ENCODE measurements at regions not wholly inside any gene's neighbourhood (a gene's known extent, or its start where the extent isn't known, plus 50 kb on each side); places are given as distances from the start of the nearest gene placed in this dataset.

DNA sequence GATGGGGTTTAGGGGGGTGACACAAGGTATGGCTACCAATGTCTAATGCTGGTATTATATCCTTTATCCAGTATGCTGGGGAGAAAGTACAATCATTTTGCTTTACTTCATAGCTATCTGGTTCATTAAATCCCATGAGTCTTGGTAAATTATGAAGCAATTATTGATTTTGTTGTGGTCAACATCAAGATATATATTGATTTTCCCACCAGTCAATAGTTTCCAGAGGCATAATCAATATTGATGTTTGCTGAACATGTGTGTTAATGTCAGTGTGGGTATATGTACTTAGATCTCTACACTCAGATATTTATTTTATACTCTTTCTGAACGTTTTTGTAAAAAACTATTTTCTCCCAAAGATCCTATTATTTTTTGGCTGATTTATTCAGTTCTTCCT, 155.5 kb downstream of the BACH1 start (continued):
- TF ChIP-seq, protein P1, sequence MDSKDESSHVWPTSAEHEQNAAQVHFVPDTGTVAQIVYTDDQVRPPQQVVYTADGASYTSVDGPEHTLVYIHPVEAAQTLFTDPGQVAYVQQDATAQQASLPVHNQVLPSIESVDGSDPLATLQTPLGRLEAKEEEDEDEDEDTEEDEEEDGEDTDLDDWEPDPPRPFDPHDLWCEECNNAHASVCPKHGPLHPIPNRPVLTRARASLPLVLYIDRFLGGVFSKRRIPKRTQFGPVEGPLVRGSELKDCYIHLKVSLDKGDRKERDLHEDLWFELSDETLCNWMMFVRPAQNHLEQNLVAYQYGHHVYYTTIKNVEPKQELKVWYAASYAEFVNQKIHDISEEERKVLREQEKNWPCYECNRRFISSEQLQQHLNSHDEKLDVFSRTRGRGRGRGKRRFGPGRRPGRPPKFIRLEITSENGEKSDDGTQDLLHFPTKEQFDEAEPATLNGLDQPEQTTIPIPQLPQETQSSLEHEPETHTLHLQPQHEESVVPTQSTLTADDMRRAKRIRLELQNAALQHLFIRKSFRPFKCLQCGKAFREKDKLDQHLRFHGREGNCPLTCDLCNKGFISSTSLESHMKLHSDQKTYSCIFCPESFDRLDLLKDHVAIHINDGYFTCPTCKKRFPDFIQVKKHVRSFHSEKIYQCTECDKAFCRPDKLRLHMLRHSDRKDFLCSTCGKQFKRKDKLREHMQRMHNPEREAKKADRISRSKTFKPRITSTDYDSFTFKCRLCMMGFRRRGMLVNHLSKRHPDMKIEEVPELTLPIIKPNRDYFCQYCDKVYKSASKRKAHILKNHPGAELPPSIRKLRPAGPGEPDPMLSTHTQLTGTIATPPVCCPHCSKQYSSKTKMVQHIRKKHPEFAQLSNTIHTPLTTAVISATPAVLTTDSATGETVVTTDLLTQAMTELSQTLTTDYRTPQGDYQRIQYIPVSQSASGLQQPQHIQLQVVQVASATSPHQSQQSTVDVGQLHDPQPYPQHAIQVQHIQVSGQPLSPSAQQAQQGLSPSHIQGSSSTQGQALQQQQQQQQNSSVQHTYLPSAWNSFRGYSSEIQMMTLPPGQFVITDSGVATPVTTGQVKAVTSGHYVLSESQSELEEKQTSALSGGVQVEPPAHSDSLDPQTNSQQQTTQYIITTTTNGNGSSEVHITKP (IDR thresholded peaks at IDR 0.05; ENCODE audit: partially characterized antibody) = no peak
- TF ChIP-seq POLR2AphosphoS2 (IDR thresholded peaks at IDR 0.05; ENCODE audit: low read length) (no peak), ZNF764 (CRISPR knock-in tag; IDR thresholded peaks at IDR 0.05; ENCODE audit: low read depth) (no peak), CC2D1A (IDR thresholded peaks at IDR 0.05) (no peak), FIP1L1 (IDR thresholded peaks at IDR 0.05; ENCODE audit: low read depth, low read length, poor library complexity, severe bottlenecking) (no peak), ZNF263 (CRISPR knock-in tag; IDR thresholded peaks at IDR 0.05; ENCODE audit: borderline replicate concordance) (no peak)
- TF ChIP-seq, protein P2, sequence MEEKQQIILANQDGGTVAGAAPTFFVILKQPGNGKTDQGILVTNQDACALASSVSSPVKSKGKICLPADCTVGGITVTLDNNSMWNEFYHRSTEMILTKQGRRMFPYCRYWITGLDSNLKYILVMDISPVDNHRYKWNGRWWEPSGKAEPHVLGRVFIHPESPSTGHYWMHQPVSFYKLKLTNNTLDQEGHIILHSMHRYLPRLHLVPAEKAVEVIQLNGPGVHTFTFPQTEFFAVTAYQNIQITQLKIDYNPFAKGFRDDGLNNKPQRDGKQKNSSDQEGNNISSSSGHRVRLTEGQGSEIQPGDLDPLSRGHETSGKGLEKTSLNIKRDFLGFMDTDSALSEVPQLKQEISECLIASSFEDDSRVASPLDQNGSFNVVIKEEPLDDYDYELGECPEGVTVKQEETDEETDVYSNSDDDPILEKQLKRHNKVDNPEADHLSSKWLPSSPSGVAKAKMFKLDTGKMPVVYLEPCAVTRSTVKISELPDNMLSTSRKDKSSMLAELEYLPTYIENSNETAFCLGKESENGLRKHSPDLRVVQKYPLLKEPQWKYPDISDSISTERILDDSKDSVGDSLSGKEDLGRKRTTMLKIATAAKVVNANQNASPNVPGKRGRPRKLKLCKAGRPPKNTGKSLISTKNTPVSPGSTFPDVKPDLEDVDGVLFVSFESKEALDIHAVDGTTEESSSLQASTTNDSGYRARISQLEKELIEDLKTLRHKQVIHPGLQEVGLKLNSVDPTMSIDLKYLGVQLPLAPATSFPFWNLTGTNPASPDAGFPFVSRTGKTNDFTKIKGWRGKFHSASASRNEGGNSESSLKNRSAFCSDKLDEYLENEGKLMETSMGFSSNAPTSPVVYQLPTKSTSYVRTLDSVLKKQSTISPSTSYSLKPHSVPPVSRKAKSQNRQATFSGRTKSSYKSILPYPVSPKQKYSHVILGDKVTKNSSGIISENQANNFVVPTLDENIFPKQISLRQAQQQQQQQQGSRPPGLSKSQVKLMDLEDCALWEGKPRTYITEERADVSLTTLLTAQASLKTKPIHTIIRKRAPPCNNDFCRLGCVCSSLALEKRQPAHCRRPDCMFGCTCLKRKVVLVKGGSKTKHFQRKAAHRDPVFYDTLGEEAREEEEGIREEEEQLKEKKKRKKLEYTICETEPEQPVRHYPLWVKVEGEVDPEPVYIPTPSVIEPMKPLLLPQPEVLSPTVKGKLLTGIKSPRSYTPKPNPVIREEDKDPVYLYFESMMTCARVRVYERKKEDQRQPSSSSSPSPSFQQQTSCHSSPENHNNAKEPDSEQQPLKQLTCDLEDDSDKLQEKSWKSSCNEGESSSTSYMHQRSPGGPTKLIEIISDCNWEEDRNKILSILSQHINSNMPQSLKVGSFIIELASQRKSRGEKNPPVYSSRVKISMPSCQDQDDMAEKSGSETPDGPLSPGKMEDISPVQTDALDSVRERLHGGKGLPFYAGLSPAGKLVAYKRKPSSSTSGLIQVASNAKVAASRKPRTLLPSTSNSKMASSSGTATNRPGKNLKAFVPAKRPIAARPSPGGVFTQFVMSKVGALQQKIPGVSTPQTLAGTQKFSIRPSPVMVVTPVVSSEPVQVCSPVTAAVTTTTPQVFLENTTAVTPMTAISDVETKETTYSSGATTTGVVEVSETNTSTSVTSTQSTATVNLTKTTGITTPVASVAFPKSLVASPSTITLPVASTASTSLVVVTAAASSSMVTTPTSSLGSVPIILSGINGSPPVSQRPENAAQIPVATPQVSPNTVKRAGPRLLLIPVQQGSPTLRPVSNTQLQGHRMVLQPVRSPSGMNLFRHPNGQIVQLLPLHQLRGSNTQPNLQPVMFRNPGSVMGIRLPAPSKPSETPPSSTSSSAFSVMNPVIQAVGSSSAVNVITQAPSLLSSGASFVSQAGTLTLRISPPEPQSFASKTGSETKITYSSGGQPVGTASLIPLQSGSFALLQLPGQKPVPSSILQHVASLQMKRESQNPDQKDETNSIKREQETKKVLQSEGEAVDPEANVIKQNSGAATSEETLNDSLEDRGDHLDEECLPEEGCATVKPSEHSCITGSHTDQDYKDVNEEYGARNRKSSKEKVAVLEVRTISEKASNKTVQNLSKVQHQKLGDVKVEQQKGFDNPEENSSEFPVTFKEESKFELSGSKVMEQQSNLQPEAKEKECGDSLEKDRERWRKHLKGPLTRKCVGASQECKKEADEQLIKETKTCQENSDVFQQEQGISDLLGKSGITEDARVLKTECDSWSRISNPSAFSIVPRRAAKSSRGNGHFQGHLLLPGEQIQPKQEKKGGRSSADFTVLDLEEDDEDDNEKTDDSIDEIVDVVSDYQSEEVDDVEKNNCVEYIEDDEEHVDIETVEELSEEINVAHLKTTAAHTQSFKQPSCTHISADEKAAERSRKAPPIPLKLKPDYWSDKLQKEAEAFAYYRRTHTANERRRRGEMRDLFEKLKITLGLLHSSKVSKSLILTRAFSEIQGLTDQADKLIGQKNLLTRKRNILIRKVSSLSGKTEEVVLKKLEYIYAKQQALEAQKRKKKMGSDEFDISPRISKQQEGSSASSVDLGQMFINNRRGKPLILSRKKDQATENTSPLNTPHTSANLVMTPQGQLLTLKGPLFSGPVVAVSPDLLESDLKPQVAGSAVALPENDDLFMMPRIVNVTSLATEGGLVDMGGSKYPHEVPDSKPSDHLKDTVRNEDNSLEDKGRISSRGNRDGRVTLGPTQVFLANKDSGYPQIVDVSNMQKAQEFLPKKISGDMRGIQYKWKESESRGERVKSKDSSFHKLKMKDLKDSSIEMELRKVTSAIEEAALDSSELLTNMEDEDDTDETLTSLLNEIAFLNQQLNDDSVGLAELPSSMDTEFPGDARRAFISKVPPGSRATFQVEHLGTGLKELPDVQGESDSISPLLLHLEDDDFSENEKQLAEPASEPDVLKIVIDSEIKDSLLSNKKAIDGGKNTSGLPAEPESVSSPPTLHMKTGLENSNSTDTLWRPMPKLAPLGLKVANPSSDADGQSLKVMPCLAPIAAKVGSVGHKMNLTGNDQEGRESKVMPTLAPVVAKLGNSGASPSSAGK (IDR thresholded peaks at IDR 0.05) = no peak
